H9 (cell line): ENCODE measurements at regions not wholly inside any gene's neighbourhood (a gene's known extent, or its start where the extent isn't known, plus 50 kb on each side); places are given as distances from the start of the nearest gene placed in this dataset.

Experiments used
- DNase-seq: peaks from one replicate; pipeline ENCODE4 v3.0.0-alpha.2; 2017
- H2AFZ ChIP-seq: one replicate; pipeline ENCODE4 v1.6.1; 2013; ENCODE audit warnings: mild to moderate bottlenecking, low read length, control low read depth, moderate library complexity
- H2AK5ac ChIP-seq: 2 replicates; pipeline ENCODE4 v1.6.1; 2013; ENCODE audit warnings: low read length, control low read depth, mixed read lengths; ENCODE audit not compliant: insufficient read length
- H2BK120ac ChIP-seq: one replicate; pipeline ENCODE4 v1.6.1; 2013; ENCODE audit warnings: low read depth, mild to moderate bottlenecking, low read length, control low read depth, inconsistent platforms; ENCODE audit not compliant: poor library complexity, severe bottlenecking
- H2BK12ac ChIP-seq: 2 replicates; pipeline ENCODE4 v1.6.1; 2013; ENCODE audit warnings: low read length, control low read depth, mixed read lengths, low read depth; ENCODE audit not compliant: insufficient read length
- H2BK15ac ChIP-seq: 2 replicates; pipeline ENCODE4 v1.6.1; 2013; ENCODE audit warnings: low read depth, low read length, control low read depth
- H2BK20ac ChIP-seq: one replicate; pipeline ENCODE4 v1.6.1; 2013; ENCODE audit warnings: low read depth, mild to moderate bottlenecking, low read length, control low read depth, inconsistent platforms; ENCODE audit not compliant: poor library complexity, severe bottlenecking
- H2BK5ac ChIP-seq: 2 replicates; pipeline ENCODE4 v1.6.1; 2013; ENCODE audit warnings: low read length, control low read depth, mixed read lengths; ENCODE audit not compliant: insufficient read length
- H3K14ac ChIP-seq: 2 replicates; pipeline ENCODE4 v1.6.1; 2013; ENCODE audit warnings: low read length, control low read depth; ENCODE audit not compliant: insufficient read depth
- H3K18ac ChIP-seq: 2 replicates; pipeline ENCODE4 v1.6.1; 2013; ENCODE audit warnings: low read depth, mild to moderate bottlenecking, mixed read lengths, low read length, control low read depth; ENCODE audit not compliant: insufficient read length
- H3K23ac ChIP-seq: 2 replicates; pipeline ENCODE4 v1.6.1; 2013; ENCODE audit warnings: low read length, control low read depth, mixed read lengths, low read depth; ENCODE audit not compliant: insufficient read length
- H3K23me2 ChIP-seq: 2 replicates; pipeline ENCODE4 v1.6.1; 2013; ENCODE audit warnings: low read depth, mild to moderate bottlenecking, mixed read lengths, low read length, control low read depth; ENCODE audit not compliant: insufficient read length, poor library complexity, severe bottlenecking
- H3K27ac ChIP-seq: 2 replicates; pipeline ENCODE4 v1.5.1; 2013; ENCODE audit warnings: low read length, control low read depth, mixed read lengths, low read depth; ENCODE audit not compliant: insufficient read length
- H3K27me3 ChIP-seq: 2 replicates; pipeline ENCODE4 v1.6.1; 2013; ENCODE audit warnings: low read length, control low read depth, inconsistent platforms; ENCODE audit not compliant: insufficient read depth
- H3K4ac ChIP-seq: 2 replicates; pipeline ENCODE4 v1.6.1; 2013; ENCODE audit warnings: low read depth, mild to moderate bottlenecking, control low read depth, inconsistent platforms, low read length, moderate library complexity
- H3K4me1 ChIP-seq: 2 replicates; pipeline ENCODE4 v1.6.1; 2013; ENCODE audit warnings: low read length, control low read depth, inconsistent platforms; ENCODE audit not compliant: insufficient read depth
- H3K4me2 ChIP-seq: 2 replicates; pipeline ENCODE4 v1.6.1; 2013; ENCODE audit warnings: low read length, control low read depth, mixed read lengths; ENCODE audit not compliant: insufficient read length, insufficient read depth
- H3K56ac ChIP-seq: 2 replicates; pipeline ENCODE4 v1.6.1; 2013; ENCODE audit warnings: low read depth, mild to moderate bottlenecking, mixed read lengths, low read length, control low read depth; ENCODE audit not compliant: insufficient read length
- H3K79me1 ChIP-seq: 2 replicates; pipeline ENCODE4 v1.6.1; 2013; ENCODE audit warnings: low read depth, mild to moderate bottlenecking, moderate library complexity, low read length, control low read depth, inconsistent platforms; ENCODE audit not compliant: insufficient read depth, poor library complexity, severe bottlenecking
- H3K79me2 ChIP-seq: 2 replicates; pipeline ENCODE4 v1.6.1; 2013; ENCODE audit warnings: low read length, control low read depth, inconsistent platforms; ENCODE audit not compliant: insufficient read depth
- H3K9ac ChIP-seq: 2 replicates; pipeline ENCODE4 v1.6.1; 2013; ENCODE audit warnings: low read length, control low read depth, mixed read lengths; ENCODE audit not compliant: insufficient read length; ENCODE audit errors: extremely low read depth
- H3K9me3 ChIP-seq: one replicate; pipeline ENCODE4 v1.6.1; 2013; ENCODE audit warnings: low read depth, low read length, inconsistent platforms; ENCODE audit not compliant: control insufficient read depth
- H3T11ph ChIP-seq: one replicate; pipeline ENCODE4 v1.6.1; 2013; ENCODE audit warnings: mild to moderate bottlenecking, low read length, control low read depth, inconsistent platforms
- H4K20me1 ChIP-seq: one replicate; pipeline ENCODE4 v1.6.1; 2013; ENCODE audit not compliant: control insufficient read depth, insufficient read length, insufficient read depth
- H4K5ac ChIP-seq: 2 replicates; pipeline ENCODE4 v1.6.1; 2013; ENCODE audit warnings: low read depth, mild to moderate bottlenecking, mixed read lengths, low read length, control low read depth; ENCODE audit not compliant: insufficient read length
- H4K8ac ChIP-seq: replicated peaks from 2 replicates; pipeline ENCODE4 v1.6.1; 2013; ENCODE audit warnings: low read length, control low read depth, mixed read lengths, low read depth; ENCODE audit not compliant: insufficient read length
- H4K91ac ChIP-seq: 2 replicates; pipeline ENCODE4 v1.6.1; 2013; ENCODE audit warnings: low read depth, mild to moderate bottlenecking, moderate library complexity, mixed read lengths, low read length, control low read depth; ENCODE audit not compliant: insufficient read length
- H3K27ac Mint-ChIP-seq, 3 experiments: 2 replicates in 2 of 3; 3 replicates in 1 of 3; pipeline ENCODE4 v1.8.0; 2020 to 2021; ENCODE audit warnings: mixed read lengths in 3 of 3, mild to moderate bottlenecking in 1 of 3, moderate library complexity in 1 of 3
- H3K27me3 Mint-ChIP-seq: 2 replicates; pipeline ENCODE4 v1.8.0; 2021; ENCODE audit warnings: low read depth, mild to moderate bottlenecking, moderate library complexity, mixed read lengths
- H3K36me3 Mint-ChIP-seq, 3 experiments: 2 replicates in 2 of 3; 3 replicates in 1 of 3; pipeline ENCODE4 v1.8.0; 2020 to 2021; ENCODE audit warnings: low read depth in 3 of 3, mixed read lengths in 3 of 3; ENCODE audit not compliant: insufficient read depth in 1 of 3
- H3K4me1 Mint-ChIP-seq, 2 experiments: 2 replicates each; pipeline ENCODE4 v1.8.0; 2020; ENCODE audit warnings: mixed read lengths in 2 of 2
- H3K4me3 Mint-ChIP-seq, 2 experiments: 2 replicates in 1 of 2; 3 replicates in 1 of 2; pipeline ENCODE4 v1.8.0; 2020 to 2021; ENCODE audit warnings: mild to moderate bottlenecking in 2 of 2, mixed read lengths in 2 of 2, moderate library complexity in 1 of 2
- H3K9me3 Mint-ChIP-seq, 2 experiments: 2 replicates in 1 of 2; 3 replicates in 1 of 2; pipeline ENCODE4 v1.8.0; 2020; ENCODE audit warnings: mild to moderate bottlenecking in 2 of 2, mixed read lengths in 2 of 2, moderate library complexity in 1 of 2
- CTCF ChIP-seq: fragments of 200-600 bp; sonication (generic); conservative IDR thresholded peaks from 3 replicates; pipeline ENCODE4 v1.8.0; 2021; ENCODE audit warnings: antibody characterized with exemption, mild to moderate bottlenecking
- WGBS: extraction: QIAGEN DNeasy Blood & Tissue Kit; methylation state at CpG from one replicate; pipeline ENCODE4 v1.1.7; 2013; ENCODE audit warnings: missing lambda C conversion rate, low lambda C conversion rate, mixed read lengths; ENCODE audit not compliant: insufficient read length; ENCODE audit errors: extremely low coverage; 5-methylcytosine and 5-hydroxymethylcytosine counted together

- Histone ChIP-seq H3K4me2 (no peak overlapping the region), H3K23ac (no peak overlapping the region), H2BK120ac (no peak overlapping the region), H3K9me3 (no peaks in the 10 kb centered on the region), H4K8ac (no peak overlapping the region), H2BK12ac (no peak overlapping the region), H3K56ac (no peak overlapping the region), H2BK15ac (no peak overlapping the region), H3K14ac (no peak overlapping the region), H4K20me1 (no peaks in the 10 kb centered on the region), H3T11ph (no peak overlapping the region), H3K79me1 (no peaks in the 10 kb centered on the region), H2BK20ac (no peak overlapping the region), H3K18ac (no peak overlapping the region), H3K9ac (no peak overlapping the region), H2AFZ (peak overlapping the region; percentile 48), H3K27ac (no peak overlapping the region), H3K79me2 (no peaks in the 10 kb centered on the region), H4K5ac (no peak overlapping the region), H3K4ac (no peak overlapping the region), H3K23me2 (no peaks in the 10 kb centered on the region), H4K91ac (no peak overlapping the region), H3K4me1 (no peaks in the 10 kb centered on the region), H3K27me3 (no peaks in the 10 kb centered on the region), H2BK5ac (no peak overlapping the region), H2AK5ac (no peak overlapping the region)
- Mint-ChIP-seq H3K4me1 (peaks cover 0 to 6% of the 10 kb centered on the region in 2 experiments; a peak in 1 of 4 replicates), H3K27ac (no peak overlapping the region), H3K9me3 (no peaks in the 10 kb centered on the region), H3K4me3 (no peak overlapping the region), H3K36me3 (no peaks in the 10 kb centered on the region), H3K27me3 (no peaks in the 10 kb centered on the region)
- WGBS = no CpG with 5 or more reads among the region's 4 CpGs
- no peak for DNase-seq
- TF ChIP-seq CTCF = no peak
Measured at GRCh38 chr4:138838251-138838650, 177.3 kb upstream of the NOCT start.
